HG03159 (cell line): ENCODE measurements at regions not wholly inside any gene's neighbourhood (a gene's known extent, or its start where the extent isn't known, plus 50 kb on each side); places are given as distances from the start of the nearest gene placed in this dataset.

Experiments
- ATAC-seq: cut with Tn5 transposase; IDR thresholded peaks from one replicate; pipeline ENCODE4 v1.9.1; 2021; ENCODE audit warnings: mild to moderate bottlenecking, moderate library complexity; ENCODE audit not compliant: unreplicated experiment

GRCh38 chr13:34513526-34513925, 428.5 kb upstream of the NBEA start:
- no peak for ATAC-seq

GRCh38 chr13:34515201-34515600, 426.9 kb upstream of the NBEA start:
- ATAC-seq: no peak

GRCh38 chr13:34521171-34521570, 420.9 kb upstream of the NBEA start:
- no peak for ATAC-seq

- ATAC-seq: no peak
Measured at GRCh38 chr13:34522808-34523207, 419.3 kb upstream of the NBEA start.

GRCh38 chr13:34523406-34523805, 418.7 kb upstream of the NBEA start:
- no peak for ATAC-seq

GRCh38 chr13:34533941-34534340, 408.1 kb upstream of the NBEA start:
- ATAC-seq: no peak

- ATAC-seq: no peak
Measured at GRCh38 chr13:34542321-34542720, 399.7 kb upstream of the NBEA start.

- no peak for ATAC-seq
Measured at GRCh38 chr13:34543836-34544235, 398.2 kb upstream of the NBEA start.

GRCh38 chr13:34545461-34545860, 396.6 kb upstream of the NBEA start:
- ATAC-seq: no peak

GRCh38 chr13:34546344-34547250, 395.5 kb upstream of the NBEA start:
- ATAC-seq: no peak

- no peak for ATAC-seq
Measured at GRCh38 chr13:34547929-34548328, 394.1 kb upstream of the NBEA start.

GRCh38 chr13:34553376-34553775, 388.7 kb upstream of the NBEA start:
- ATAC-seq: no peak

- no peak for ATAC-seq
Measured at GRCh38 chr13:34555988-34556387, 386.1 kb upstream of the NBEA start.

GRCh38 chr13:34561033-34561432, 381.0 kb upstream of the NBEA start:
- ATAC-seq: no peak

- no peak for ATAC-seq
Measured at GRCh38 chr13:34567597-34567996, 374.5 kb upstream of the NBEA start.

GRCh38 chr13:34570698-34571353, 371.2 kb upstream of the NBEA start:
- no peak for ATAC-seq

GRCh38 chr13:34571716-34572115, 370.4 kb upstream of the NBEA start:
- no peak for ATAC-seq

GRCh38 chr13:34577051-34577450, 365.0 kb upstream of the NBEA start:
- no peak for ATAC-seq

- ATAC-seq: no peak
Measured at GRCh38 chr13:34578471-34578870, 363.6 kb upstream of the NBEA start.

GRCh38 chr13:34578917-34579316, 363.2 kb upstream of the NBEA start:
- no peak for ATAC-seq

- ATAC-seq: no peak
Measured at GRCh38 chr13:34583181-34583580, 358.9 kb upstream of the NBEA start.

GRCh38 chr13:34587576-34587975, 354.5 kb upstream of the NBEA start:
- no peak for ATAC-seq
